Erythroblast (primary cell): ENCODE measurements at regions not wholly inside any gene's neighbourhood (a gene's known extent, or its start where the extent isn't known, plus 50 kb on each side); places are given as distances from the start of the nearest gene placed in this dataset.

Source experiments
- GATA1 ChIP-seq: IDR thresholded peaks from 2 replicates; pipeline ENCODE4 v1.6.1; 2011; ENCODE audit warnings: low read depth, mild to moderate bottlenecking, control low read depth, low read length, moderate library complexity
- POLR2A ChIP-seq: IDR thresholded peaks from 2 replicates; pipeline ENCODE4 v1.6.1; 2011; ENCODE audit warnings: mild to moderate bottlenecking, low read length

GRCh38 chr2:8430628-8431027, 251.2 kb upstream of the ID2 start:
- TF ChIP-seq POLR2A (no peak), GATA1 (no peak)
